Heart left ventricle (tissue), 13 donors: ENCODE measurements at regions not wholly inside any gene's neighbourhood (a gene's known extent, or its start where the extent isn't known, plus 50 kb on each side); places are given as distances from the start of the nearest gene placed in this dataset.

Source experiments
- POLR2A ChIP-seq, 2 donors: fragments of 450-650 bp; IDR thresholded peaks; one replicate each; pipeline ENCODE4 v1.6.1; 2017; ENCODE audit warnings: antibody characterized with exemption in 2 of 2, mild to moderate bottlenecking in 2 of 2, moderate library complexity in 2 of 2
- TF ChIP-seq, protein P1 (sequence below), 12 donors: fragments of 200-600 bp; sonication (generic) in 4 of 12; IDR thresholded peaks; one replicate each; pipeline versions ENCODE4 v1.5.0 to v1.8.0; 2018 to 2022; ENCODE audit warnings: antibody characterized with exemption in 12 of 12, mild to moderate bottlenecking in 5 of 12
- donor health status: ischemic (EF 13 %, LVEDD 7.1; RV severe dilation, severe dysfunction).
- donor health status: DM: no; HTN: yes; CAD: no.
- donor health status: DM: no; HTN: no; CAD: no.
- donor health status: ischemic (EF 25% LVEDD 6.9; RV normal size, moderate dysfunction).
- donor health status: ischemic (EF 25% LVEDD 5.7; RV mildly dilated, moderate dysfunction).
- donor health status: ischemic (EF 35%, LVEDD 5.7; RV mildly dilated, moderate dysfunction).
- donor health status: nonischemic (EF 11% LVEDD 7.7; RV severe dilation, severe dysfunction).
- donor health status: DM: yes; HTN: yes; CAD: no.
- donor health status: PGD.
- donor health status: ischemic (EF 29% LVEDD 5.4; RV normal size, mild dysfunction).
- donor health status: nonischemic (EF 23%, LVEDD 6.1; RV moderate dilation, normal function).

DNA sequence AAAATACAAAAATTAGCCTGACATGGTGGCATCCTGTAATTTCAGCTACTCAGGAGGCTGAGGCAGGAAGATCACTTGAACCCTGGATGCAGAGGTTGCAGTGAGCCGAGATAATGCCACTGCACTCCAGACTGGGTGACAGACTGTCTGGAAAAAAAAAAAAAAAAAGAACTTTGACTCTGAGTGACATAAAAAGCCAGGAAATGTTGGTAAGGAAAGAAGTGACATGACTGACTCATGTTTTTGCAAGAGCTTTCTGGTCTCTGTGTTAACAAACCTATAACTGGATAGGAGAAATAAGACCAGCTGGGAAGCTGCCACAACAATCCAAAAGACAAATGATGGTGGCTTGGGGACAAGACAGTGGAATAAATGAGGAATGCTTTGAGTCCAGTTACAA lies 272.1 kb downstream of the HINT1 start:
- TF ChIP-seq, protein P1, sequence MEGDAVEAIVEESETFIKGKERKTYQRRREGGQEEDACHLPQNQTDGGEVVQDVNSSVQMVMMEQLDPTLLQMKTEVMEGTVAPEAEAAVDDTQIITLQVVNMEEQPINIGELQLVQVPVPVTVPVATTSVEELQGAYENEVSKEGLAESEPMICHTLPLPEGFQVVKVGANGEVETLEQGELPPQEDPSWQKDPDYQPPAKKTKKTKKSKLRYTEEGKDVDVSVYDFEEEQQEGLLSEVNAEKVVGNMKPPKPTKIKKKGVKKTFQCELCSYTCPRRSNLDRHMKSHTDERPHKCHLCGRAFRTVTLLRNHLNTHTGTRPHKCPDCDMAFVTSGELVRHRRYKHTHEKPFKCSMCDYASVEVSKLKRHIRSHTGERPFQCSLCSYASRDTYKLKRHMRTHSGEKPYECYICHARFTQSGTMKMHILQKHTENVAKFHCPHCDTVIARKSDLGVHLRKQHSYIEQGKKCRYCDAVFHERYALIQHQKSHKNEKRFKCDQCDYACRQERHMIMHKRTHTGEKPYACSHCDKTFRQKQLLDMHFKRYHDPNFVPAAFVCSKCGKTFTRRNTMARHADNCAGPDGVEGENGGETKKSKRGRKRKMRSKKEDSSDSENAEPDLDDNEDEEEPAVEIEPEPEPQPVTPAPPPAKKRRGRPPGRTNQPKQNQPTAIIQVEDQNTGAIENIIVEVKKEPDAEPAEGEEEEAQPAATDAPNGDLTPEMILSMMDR (IDR thresholded peaks at IDR 0.05): no peak
- no peak for TF ChIP-seq POLR2A (IDR thresholded peaks at IDR 0.05)
